Loucy (cell line): ENCODE measurements at regions not wholly inside any gene's neighbourhood (a gene's known extent, or its start where the extent isn't known, plus 50 kb on each side); places are given as distances from the start of the nearest gene placed in this dataset.

Source experiments
- CTCF ChIP-seq: fragments of 200-600 bp; sonication (generic); conservative IDR thresholded peaks from 2 replicates; pipeline ENCODE4 v1.5.1; 2014; ENCODE audit warnings: mild to moderate bottlenecking, antibody characterized with exemption, low read length
- EZH2phosphoT487 ChIP-seq: fragments of 200-600 bp; IDR thresholded peaks from 2 replicates; pipeline ENCODE4 v1.6.1; 2018; ENCODE audit warnings: antibody characterized with exemption, mild to moderate bottlenecking, moderate library complexity, borderline replicate concordance

DNA sequence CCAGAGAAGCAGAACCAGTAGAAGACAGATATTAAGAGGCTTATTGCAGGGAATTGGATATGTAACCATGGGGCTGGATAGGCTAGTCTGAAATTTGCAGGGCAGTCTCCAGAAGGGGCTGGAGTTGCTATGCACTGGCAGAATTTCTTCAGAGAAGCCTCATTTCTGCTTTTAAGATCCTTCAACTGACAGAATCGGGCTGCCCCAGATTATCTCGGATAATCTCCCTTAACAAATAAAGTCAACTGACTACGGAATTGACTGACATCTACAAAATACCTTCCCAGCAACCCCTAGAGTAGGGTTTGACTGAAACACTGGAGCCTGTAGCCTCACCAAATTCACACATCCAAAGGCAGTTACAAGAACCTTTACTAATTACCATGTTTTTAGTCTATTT is 136.4 kb downstream of the SOCS6 start:
- no peak for TF ChIP-seq CTCF
- no peak for TF ChIP-seq EZH2phosphoT487
